ENCODE measurements at regions not wholly inside any gene's neighbourhood (a gene's known extent, or its start where the extent isn't known, plus 50 kb on each side); places are given as distances from the start of the nearest gene placed in this dataset.

- TF ChIP-seq CTCF (IDR thresholded peaks at IDR 0.05) = no peak
- no peak for TF ChIP-seq EZH2 (IDR thresholded peaks at IDR 0.05)
Observed at GRCh38 chr3:103947062-103947461, 1419.6 kb upstream of the ALCAM start.

Measured in neural progenitor cell (in vitro differentiated cells).